ENCODE measurements at regions not wholly inside any gene's neighbourhood (a gene's known extent, or its start where the extent isn't known, plus 50 kb on each side); places are given as distances from the start of the nearest gene placed in this dataset.
"Not testable (repeated sequence)": the region's sequence is repeated elsewhere in the genome, so short reads cannot be mapped to it uniquely, and the experiment has no call there.

DNA sequence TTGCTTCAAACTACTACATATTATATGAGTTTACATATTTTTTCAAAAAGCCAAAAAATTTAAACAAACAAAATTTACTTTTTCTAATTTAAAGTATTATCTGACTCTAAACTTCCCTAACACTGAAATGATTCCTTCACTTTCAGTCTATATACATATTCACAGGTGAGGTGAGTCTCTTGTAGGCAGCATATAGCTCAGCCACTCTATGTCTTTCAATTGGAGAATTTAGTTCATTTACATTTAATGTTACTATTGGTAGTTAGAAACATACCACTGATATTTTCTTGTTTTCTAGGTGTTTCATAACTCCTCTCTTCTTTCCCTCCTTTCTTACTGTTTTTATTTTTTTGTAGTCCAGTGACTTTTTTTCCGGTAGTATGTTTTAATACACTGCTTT lies 387.1 kb downstream of the MRPL39 start:
- no peak for DNase-seq

DNA sequence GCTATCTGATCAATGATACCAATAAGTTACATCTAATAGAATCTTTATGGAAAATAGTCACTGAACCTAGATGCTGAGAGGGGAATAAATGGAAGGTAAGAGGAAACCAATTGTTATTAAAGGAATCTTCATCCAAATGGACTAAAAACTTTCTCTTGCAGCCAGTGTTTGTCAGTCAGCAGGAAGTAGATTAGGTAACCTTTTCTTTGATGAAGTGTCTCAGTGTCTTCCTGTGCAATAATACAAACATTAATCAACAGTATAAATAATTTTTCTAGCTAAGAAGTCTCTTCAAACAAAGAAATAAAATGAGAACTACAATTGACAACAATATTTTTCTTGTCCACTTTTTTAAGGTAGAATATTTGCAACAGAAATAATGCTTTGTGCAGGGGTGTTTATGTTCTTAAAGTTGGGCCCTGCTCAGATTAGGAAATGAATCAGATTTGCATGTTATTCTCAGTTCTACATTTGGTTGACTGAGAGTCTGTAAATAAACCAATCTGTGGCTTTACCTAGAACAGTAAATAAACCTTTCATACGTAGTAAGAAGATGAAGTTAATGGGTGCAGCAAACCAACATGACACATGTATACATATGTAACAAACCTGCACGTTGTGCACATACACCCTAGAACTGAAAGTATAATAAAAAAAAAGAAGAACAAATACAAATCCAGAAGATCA lies 391.4 kb downstream of the MRPL39 start:
- DNase-seq, result no peak

DNA sequence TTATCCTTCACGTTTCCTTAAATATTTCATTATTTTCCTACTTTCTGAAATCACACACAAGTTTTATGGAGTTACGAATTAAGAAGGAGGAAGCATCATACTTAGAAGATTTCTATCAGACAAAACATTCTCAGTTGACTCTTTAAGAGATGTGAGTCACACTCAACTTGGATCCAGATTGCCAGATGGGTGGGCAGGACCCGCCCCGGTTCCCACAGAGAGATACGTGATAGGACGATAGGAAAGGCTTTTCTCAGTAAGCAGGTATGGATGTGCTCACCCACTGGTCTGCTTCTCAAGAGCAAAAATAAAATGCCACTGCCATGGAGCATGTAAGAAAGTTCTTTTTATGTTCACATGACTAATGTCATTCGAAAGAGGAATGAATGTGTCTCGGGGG lies 392.6 kb downstream of the MRPL39 start:
- DNase-seq, result no peak

DNA sequence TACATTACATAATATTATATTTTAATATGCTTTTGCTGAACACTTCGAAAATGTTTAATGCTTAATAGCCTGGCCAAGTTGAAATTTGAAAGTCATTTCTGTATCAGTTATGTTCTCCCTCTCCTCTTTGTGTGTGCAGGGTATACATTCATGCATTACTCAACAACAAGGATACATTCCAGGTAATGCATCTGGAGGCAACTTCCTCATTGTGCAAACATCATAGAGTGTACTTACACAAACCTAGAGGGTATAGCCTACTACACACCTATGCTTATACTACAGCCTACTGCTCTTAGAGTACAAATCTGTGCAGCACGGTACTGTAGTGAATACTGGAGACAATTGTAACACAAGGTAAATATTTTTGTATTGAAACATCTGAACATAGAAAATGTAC lies 407.3 kb downstream of the MRPL39 start:
- no peak for DNase-seq

DNA sequence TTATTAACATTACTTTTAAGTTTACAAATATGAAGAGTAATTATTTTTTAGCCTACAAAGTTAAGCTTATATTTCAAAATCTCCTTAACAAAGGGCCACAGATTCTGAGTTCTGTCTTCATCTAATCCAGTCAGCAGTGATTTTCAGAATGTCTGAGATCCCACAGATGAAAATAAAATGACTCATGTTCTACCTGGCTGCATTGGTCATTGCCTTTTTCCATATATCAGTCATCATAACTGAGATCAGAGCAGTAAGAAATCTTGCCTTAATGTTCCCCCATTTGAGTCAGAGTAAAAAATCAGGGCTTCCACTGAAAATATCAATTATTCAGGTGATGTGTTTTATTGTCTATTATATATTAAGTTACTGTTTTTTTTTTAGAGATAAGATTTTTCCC lies 416.1 kb downstream of the MRPL39 start:
- no peak for DNase-seq

DNA sequence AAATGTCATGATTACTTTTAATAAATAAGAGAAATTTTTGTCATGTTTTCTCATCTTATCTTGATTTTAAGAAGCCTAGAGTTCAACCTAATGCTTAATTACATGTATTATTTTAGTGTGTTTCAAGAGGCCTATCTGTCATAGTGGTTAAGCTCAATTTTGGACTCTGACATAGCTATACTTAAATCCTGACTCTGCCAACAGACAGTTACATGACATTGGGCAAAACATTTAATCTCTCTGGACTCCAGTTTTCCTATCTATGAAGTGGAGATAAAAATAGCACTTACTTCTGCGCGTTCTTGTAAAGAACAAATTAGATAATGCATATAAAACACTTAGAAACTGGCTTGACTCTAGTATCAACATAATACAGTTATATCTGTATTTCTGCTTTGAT lies 417.8 kb downstream of the MRPL39 start:
- no peak for DNase-seq

DNA sequence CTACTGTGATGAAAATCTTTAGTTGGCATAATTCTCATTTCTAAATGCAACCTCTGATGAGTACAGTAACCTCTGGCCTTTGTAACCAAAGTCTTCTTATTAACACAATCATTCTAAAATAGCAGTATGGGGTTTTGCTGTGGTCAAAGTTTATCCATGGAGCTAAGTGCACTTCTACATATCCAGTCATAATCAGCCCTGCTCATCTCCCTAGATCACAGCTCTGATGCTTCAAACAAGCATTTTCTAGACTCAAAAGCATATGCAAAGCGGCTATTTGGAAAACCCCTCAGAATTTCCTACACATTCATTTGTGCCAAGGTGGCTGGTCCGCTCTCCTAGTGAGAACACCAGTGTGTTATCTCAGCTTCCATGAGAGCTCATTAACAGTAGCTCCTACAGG lies 418.6 kb downstream of the MRPL39 start:
- no peak for DNase-seq

DNA sequence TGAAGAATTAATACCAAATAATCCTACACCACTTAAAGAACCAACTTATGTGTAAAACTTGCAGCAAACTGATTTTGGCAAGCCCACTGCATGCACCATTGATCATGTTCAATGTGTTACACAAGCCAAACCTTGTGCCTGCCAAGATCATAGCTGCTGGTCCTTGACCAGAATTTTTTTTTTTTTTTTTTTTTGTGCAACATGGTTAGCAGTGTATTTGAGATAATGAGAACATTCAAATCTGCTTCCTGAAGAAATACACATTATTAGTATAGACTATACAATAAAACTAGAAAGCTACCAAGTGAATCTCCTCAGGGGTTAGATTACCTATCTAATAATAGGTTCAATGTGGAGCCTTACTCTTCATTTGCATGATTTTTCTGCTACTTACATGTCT lies 421.0 kb downstream of the MRPL39 start:
- no peak for DNase-seq

DNA sequence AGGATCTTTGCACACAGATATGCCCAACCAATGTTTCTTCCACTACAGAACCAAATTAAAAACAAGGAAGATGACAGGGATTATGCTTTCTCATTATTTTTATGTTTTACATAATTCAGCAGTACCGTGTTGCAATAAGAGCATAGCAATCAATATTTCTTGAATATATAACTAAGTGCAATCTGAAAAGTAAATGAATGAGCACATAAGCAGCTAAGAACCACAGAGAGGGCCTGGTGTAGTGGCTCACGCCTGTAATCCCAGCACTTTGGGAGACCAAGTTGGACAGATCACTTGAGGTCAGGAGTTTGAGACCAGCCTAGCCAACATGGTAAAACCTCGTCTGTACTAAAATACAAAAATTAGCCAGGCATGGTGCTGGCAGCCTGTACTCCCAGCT lies 423.7 kb downstream of the MRPL39 start:
- DNase-seq, result no peak

DNA sequence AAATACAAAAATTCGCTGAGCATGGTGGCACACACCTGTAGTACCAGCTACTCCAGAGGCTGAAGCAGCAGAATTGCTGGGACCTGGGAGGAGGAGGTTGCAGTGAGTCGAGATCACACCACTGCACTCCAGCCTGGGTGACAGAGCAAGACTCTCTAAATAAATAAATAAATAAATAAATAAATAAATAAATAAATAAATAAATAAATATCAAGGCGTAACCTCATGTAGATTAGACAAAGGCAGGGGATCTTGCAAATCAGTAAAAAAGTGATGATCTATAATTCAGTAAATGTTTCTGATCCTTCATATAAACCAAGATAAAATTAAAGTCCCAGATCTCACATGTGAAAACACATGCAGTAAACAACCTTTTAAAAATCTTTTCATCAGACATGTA lies 425.6 kb downstream of the MRPL39 start:
- DNase-seq, result not testable (repeated sequence)

DNA sequence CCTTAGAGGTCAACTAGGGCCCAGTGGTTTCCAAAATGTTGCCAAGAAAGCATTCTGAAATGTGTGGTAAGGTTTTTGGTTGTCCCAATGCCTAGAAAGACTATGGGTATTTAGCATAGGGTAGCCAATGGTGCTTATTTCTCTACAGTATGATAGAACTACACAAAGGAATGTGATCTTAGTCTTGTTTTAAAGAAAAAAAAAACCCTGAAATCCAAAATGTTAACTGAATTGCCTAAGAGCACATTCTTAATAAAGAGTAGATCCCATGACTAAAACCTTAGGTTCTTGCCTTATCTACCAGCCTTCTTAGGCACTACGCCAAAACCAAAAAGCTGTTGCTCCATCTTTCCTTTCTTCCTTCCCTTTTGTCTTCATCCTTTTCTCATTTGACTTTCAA lies 428.2 kb downstream of the MRPL39 start:
- no peak for DNase-seq

DNA sequence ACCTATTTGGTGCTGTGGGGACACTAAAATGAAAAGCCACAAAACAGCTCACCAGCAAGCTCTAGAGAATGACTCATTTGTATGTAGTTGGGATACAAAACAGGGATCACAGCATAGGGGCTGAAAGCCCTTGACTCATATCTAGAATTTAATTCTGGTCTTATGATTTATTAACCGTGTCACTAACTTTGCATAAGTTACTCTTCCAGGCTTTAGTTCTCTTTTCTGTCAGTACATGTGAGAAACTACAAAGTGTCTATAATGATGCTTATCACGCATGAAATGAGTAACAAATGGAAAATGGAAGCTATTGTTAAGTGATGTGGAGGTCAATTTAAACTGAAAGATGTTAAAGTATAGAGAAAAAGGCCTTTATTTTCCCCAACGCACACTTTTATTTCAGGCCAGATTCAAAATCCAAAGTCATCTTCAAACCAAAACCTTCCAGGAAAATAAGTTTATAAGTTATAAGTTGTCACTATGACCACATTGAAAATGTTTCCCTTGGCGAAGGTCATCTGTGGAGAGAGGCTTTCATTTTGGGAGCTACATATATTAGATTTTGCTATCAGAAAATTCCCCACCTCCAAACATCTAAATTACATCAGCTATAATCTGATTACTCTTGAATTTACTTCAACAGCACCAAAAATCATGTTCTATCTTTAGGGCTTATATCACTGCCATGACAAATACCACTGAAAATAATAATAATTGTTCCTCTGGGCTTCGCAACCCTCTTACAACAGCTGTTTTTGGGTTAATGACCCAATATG lies 430.5 kb downstream of the MRPL39 start:
- DNase-seq, result no peak

DNA sequence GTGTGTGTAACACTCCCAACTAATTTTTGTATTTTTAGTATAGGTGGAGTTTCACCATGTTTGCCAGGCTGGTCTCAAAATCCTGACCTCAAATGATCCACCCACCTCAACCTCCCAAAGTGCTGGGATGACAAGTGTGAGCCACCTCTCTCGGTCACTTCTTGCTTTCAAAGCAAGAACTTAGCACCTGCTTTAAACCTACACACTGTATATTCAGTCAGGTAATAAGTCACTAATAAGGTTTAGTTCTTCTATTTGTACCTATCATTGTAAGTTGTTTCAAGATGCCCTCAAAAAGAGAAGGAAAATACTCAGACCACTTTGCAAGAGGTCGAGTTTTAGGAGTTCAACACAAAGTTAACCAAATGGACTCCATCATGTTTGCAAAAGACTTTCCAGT lies 431.3 kb downstream of the MRPL39 start:
- no peak for DNase-seq

DNA sequence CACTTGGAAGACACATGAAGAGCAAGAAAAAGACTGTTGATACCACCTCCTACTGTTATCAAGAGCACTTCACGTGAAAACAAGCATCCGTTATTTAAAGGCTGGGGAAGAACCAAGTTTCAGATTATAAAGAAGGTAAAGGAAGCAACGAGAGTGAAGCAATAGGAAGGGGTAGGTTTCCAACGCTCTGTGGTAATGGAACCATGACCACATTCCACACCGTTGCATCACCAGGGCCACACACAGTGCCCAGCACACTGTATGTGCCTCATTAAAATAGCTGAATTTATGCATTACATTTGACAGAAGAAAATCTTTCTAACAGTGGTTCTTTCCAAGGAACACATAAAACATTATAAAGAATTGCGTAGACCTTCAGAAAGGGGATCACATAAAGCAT lies 435.8 kb downstream of the MRPL39 start:
- DNase-seq, result no peak

DNA sequence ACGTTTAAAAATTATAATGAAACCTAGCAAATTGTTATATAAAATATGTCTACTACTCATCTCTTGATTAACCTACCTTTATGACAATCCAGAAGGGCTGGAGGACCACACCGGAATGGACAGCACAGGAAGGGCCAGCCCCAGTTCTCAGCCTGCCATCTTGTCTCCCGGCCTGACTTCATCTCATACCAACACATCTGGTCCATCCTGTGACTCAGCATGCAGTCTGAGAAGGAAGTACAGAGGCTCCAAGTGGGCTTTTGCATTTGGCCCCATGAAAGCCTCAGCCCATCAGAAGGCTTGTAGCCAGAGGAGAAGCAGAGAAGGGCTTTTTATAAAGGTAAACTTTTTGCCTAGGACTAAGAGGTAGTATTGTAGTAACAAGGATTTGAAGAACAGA lies 436.6 kb downstream of the MRPL39 start:
- DNase-seq, result no peak

DNA sequence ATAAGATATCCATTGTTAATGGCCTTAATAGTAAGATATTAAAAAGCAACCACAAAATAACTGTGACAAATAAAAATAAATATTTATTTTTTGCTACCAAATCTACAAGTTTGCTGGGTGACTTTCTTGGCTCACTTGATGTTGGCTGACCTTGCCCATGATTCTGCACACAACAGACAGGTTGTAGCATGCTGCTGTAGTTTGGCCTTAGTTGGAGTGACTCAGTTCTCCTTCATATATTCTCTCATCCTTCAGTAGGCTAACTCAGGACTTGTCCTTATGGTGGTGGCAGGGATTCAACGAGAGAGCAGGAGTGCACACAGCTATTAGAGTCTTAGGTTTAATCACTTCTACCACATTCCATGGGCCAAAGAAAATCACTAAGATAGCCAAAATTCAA lies 437.9 kb downstream of the MRPL39 start:
- no peak for DNase-seq

DNA sequence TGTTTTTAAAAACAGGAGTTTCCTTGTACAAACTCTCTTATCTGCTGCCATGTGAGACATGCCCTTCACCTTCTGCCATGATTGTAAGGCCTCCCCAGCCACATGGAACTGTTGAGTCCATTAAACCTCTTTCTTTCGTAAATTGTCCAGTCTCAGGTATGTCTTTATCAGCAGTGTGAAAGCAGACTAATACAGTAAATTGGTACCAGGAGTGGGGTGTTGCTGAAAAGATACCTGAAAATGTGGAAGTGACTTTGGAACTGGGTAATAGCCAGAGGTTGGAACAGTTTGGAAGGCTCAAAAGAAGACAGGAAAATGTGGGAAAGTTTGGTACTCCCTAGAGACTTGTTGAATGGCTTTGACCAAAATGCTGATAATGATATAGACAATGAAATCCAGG lies 440.4 kb downstream of the MRPL39 start:
- DNase-seq, result not testable (repeated sequence)

DNA sequence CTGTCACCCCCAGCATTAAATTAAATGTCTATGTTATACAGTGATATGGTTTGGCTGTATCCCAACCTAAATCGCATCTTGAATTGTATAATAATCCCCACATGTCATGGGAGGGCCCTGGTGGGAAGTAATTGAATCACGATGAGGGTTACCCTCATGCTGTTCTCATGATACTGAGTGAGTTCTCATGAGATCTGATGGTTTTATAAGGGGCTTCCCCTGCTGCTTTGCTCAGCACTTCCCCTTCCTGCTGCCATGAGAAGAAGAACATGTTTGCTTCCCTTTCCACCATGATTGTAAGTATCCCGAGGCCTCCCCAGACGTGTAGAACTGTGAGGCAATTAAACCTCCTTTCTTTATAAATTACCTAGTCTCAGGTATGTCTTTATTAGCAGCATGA lies 445.7 kb downstream of the MRPL39 start:
- no peak for DNase-seq

DNA sequence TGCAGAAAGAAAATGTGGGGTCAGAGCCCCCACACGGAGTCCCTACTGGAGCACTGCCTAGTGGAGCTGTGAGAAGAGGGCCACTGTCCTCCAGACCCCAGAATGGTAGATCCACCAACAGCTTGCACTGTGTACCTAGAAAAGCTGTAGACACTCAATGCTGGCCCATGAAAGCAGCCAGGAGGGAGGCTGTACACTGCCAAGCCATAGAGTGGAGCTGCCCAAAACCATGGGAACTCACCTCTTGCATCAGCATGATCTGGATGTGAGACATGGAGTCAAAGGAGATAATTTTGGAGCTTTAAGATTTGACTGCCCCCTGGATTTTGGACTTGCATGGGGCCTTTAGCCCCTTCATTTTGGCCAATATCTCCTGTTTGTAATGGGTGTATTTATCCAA lies 452.3 kb downstream of the MRPL39 start:
- not testable (repeated sequence) for DNase-seq

DNA sequence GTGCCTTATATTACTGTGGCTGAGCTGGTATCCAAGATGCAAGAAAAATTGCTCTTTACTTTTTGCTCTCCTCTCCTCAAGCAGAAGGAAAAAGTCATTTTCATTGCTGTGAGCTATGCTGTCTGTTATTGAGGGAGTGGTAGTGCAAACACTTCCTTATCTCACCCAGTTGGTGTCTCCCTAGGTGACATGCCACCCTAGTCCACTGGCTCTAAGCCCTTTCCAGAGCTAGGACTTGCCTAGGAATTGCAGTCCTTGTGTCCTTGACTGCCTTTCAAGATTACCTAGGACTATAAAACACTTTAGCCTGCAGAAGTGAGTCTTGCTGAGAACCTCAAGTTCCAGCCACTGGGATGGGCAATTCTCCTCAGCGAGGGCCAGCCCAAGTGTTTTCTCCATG lies 458.3 kb downstream of the MRPL39 start:
- DNase-seq, result no peak

DNA sequence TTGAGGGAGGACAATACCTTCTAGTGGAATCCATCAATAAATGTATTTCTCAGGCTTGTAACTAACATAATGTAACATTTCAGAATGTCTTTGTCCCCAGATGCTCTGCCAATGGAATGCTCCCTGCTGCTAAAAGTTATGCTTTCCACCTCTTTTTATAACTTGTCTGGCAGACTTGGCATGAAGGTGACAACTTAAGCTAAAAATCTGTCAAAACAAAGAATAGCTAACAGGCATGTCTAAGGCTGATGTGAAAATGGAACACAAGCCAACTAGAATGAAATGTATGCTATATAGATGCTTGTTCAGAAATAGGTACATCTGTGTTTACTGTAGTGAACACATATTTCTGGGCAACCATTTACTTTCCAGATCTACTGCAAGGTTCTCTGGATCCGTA lies 467.9 kb downstream of the MRPL39 start:
- no peak for DNase-seq

DNA sequence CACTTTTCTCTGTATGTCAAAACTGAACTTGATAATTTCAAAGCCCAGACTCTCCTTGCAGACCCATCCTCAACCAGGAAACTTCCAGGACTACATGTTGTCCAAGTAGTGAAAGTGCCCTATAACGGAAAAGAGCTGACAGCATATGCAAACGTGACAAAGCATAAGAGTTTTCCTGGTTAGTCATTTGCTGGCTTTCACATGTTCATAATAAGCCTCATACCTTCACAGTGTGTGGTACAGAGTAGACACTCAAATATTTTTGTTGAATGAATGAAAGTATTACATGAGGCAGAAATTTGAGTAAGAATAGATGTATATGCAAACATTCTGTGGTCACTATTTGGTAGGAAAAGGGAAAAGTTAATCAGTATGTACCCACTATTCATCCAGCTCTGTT lies 473.3 kb downstream of the MRPL39 start:
- no peak for DNase-seq

DNA sequence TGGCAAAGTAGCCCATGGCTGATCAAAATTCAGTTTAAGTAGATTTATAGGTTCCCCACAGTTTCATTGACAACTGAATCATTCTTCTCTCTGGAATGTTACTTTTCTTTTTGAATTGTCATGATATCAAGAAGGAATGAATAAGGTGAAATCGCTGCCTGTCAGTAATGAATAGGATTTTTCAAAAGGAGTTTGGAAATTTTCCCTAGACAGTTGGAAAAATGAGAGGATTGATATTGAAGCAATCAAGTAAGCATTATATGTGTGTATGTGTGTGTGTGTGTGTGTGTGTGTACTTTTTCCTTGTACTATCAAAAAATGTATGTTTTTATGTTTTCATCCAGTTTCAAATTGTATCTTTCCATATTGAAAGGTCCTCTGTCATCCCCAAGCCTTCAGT lies 479.5 kb downstream of the MRPL39 start:
- DNase-seq, result no peak

DNA sequence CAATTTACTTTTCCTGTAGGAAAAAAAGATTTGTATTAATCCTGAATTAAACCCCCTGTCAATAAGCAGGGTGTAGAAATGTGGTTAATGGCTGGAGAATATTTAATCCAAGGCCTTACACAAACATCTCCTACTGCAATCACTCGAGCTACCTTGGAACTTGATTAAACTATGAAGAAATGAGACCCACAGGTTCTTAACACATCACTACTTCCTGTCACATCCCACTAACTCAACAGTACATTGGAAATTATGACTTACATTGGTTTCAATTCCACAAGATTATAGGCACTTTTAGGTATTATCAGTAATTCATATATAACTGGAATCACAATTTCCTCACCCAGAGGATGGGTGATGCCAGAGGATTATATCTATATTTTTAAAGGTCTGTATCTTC lies 480.3 kb downstream of the MRPL39 start:
- no peak for DNase-seq

DNA sequence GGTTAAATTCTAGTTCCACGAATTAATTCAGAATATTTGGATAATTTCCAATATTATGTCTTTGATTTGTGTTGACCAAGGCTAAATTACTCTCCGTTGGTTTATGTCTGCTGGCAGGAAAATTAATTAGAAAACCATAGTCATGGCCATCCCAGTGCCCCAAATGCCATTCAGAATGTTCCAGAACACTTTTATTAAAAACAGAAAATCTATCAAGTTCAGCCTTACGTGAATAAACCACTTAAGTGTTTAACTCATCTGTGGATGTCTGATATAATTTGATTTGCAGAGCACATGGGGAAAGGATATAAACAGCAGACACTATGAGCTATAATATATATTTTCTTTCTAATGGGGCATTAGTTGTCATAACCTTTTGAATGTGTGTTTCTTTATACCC lies 480.7 kb downstream of the MRPL39 start:
- no peak for DNase-seq

Measured in 8988T (cell line).